ENCODE measurements at regions not wholly inside any gene's neighbourhood (a gene's known extent, or its start where the extent isn't known, plus 50 kb on each side); places are given as distances from the start of the nearest gene placed in this dataset.

DNA sequence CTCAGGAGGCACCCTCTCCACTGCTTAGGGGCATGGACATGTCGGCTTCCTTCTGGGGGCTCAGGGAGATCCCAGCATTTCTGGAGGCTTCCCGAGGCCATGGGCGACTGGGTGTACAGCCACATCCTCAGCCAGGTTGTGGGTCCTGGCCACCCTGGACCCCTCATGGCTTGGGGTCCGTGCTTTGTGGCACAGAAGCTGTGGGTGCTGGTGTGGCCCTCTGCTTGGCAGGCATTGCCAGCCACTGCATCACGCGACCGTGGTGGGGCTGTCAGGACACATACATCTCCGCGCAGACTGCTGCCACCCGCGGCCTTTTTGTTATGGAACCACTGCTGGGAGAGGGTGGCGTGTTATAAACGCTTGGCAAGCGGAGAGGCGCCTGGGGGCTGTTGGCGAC is 1174.9 kb downstream of the BRD1 start:
- TF ChIP-seq, protein P1, sequence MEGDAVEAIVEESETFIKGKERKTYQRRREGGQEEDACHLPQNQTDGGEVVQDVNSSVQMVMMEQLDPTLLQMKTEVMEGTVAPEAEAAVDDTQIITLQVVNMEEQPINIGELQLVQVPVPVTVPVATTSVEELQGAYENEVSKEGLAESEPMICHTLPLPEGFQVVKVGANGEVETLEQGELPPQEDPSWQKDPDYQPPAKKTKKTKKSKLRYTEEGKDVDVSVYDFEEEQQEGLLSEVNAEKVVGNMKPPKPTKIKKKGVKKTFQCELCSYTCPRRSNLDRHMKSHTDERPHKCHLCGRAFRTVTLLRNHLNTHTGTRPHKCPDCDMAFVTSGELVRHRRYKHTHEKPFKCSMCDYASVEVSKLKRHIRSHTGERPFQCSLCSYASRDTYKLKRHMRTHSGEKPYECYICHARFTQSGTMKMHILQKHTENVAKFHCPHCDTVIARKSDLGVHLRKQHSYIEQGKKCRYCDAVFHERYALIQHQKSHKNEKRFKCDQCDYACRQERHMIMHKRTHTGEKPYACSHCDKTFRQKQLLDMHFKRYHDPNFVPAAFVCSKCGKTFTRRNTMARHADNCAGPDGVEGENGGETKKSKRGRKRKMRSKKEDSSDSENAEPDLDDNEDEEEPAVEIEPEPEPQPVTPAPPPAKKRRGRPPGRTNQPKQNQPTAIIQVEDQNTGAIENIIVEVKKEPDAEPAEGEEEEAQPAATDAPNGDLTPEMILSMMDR (IDR thresholded peaks at IDR 0.05): no peak
- no peak for TF ChIP-seq POLR2A (IDR thresholded peaks at IDR 0.05)

All from esophagus squamous epithelium (tissue), 4 donors.